GM23338 (cell line): ENCODE measurements at regions not wholly inside any gene's neighbourhood (a gene's known extent, or its start where the extent isn't known, plus 50 kb on each side); places are given as distances from the start of the nearest gene placed in this dataset.

ENCODE experiments used
- ATAC-seq: fragments of 200-7000 bp; cut with Tn5 transposase; 3 replicates; pipeline ENCODE4 v1.9.1; 2020
- DNase-seq: peaks from one replicate; pipeline ENCODE4 v3.0.0-alpha.2; 2015; ENCODE audit warnings: low spot score
- H2AFZ ChIP-seq: fragments of 200-600 bp; sonication (generic); 2 replicates; pipeline ENCODE4 v1.8.0; 2016; ENCODE audit warnings: antibody characterized with exemption, mild to moderate bottlenecking, moderate library complexity
- H3F3A ChIP-seq: fragments of 200-600 bp; sonication (generic); replicated peaks from 2 replicates; pipeline ENCODE4 v1.8.0; 2017; ENCODE audit warnings: antibody characterized with exemption, mixed run types, low read depth
- H3K27ac ChIP-seq: fragments of 200-600 bp; sonication (generic); 2 replicates; pipeline ENCODE4 v1.6.1; 2016; ENCODE audit warnings: low read depth
- H3K27me3 ChIP-seq: fragments of 200-600 bp; sonication (generic); 2 replicates; pipeline ENCODE4 v1.8.0; 2016; ENCODE audit warnings: mild to moderate bottlenecking, mixed run types, moderate library complexity; ENCODE audit not compliant: insufficient read depth
- H3K36me3 ChIP-seq: fragments of 200-600 bp; sonication (generic); 2 replicates; pipeline ENCODE4 v1.8.0; 2016; ENCODE audit warnings: mild to moderate bottlenecking; ENCODE audit not compliant: insufficient read depth
- H3K4me1 ChIP-seq: fragments of 200-600 bp; sonication (generic); 2 replicates; pipeline ENCODE4 v1.8.0; 2016; ENCODE audit warnings: mild to moderate bottlenecking, moderate library complexity; ENCODE audit not compliant: insufficient read depth
- H3K4me2 ChIP-seq: fragments of 200-600 bp; sonication (generic); 2 replicates; pipeline ENCODE4 v1.7.1; 2017; ENCODE audit warnings: mixed run types
- H3K4me3 ChIP-seq: fragments of 200-600 bp; sonication (generic); 2 replicates; pipeline ENCODE4 v1.6.1; 2016; ENCODE audit warnings: mixed run types
- H3K79me2 ChIP-seq: fragments of 200-600 bp; sonication (generic); replicated peaks from 2 replicates; pipeline ENCODE4 v1.8.0; 2017; ENCODE audit warnings: mild to moderate bottlenecking; ENCODE audit not compliant: insufficient read depth
- H3K9me2 ChIP-seq: fragments of 200-600 bp; sonication (generic); 2 replicates; pipeline ENCODE4 v1.8.0; 2017; ENCODE audit not compliant: insufficient read depth
- H4K20me1 ChIP-seq: fragments of 200-600 bp; sonication (generic); replicated peaks from 2 replicates; pipeline ENCODE4 v1.8.0; 2017; ENCODE audit warnings: mild to moderate bottlenecking; ENCODE audit not compliant: insufficient read depth
- H3K27ac Mint-ChIP-seq: 2 replicates; pipeline ENCODE4 v1.8.0; 2020; ENCODE audit warnings: inconsistent platforms, mild to moderate bottlenecking, moderate library complexity, mixed read lengths
- H3K27me3 Mint-ChIP-seq: 3 replicates; pipeline ENCODE4 v1.8.0; 2022; ENCODE audit warnings: low read depth, mild to moderate bottlenecking, moderate library complexity, mixed read lengths, inconsistent platforms; ENCODE audit not compliant: insufficient read depth, poor library complexity
- H3K36me3 Mint-ChIP-seq: 3 replicates; pipeline ENCODE4 v1.8.0; 2021; ENCODE audit warnings: low read depth, mild to moderate bottlenecking, inconsistent platforms, moderate library complexity, mixed read lengths
- H3K4me1 Mint-ChIP-seq: 3 replicates; pipeline ENCODE4 v1.8.0; 2020; ENCODE audit warnings: mild to moderate bottlenecking, inconsistent platforms, mixed read lengths
- H3K4me3 Mint-ChIP-seq: 3 replicates; pipeline ENCODE4 v1.8.0; 2021; ENCODE audit warnings: moderate library complexity, mild to moderate bottlenecking, inconsistent platforms, mixed read lengths
- H3K9me3 Mint-ChIP-seq: 3 replicates; pipeline ENCODE4 v1.8.0; 2020; ENCODE audit warnings: moderate library complexity, mild to moderate bottlenecking, inconsistent platforms, mixed read lengths
- CREB1 ChIP-seq: fragments of 250-450 bp; sonication (Bioruptor Pico); IDR thresholded peaks from 2 replicates; pipeline ENCODE4 v1.5.0; 2020; ENCODE audit warnings: low read depth, mild to moderate bottlenecking, moderate library complexity
- EZH2 ChIP-seq: fragments of 200-600 bp; sonication (generic); IDR thresholded peaks from one replicate; pipeline ENCODE4 v1.8.0; 2017; ENCODE audit warnings: antibody characterized with exemption, mild to moderate bottlenecking, low read depth; ENCODE audit not compliant: unreplicated experiment
- EZH2phosphoT487 ChIP-seq: fragments of 200-600 bp; sonication (generic); IDR thresholded peaks from one replicate; pipeline ENCODE4 v1.8.1; 2018; ENCODE audit warnings: antibody characterized with exemption; ENCODE audit not compliant: unreplicated experiment
- JUNB ChIP-seq: IDR thresholded peaks from one replicate; pipeline ENCODE4 v1.6.1; 2016; ENCODE audit warnings: antibody characterized with exemption; ENCODE audit not compliant: unreplicated experiment
- NANOG ChIP-seq: IDR thresholded peaks from 2 replicates; pipeline ENCODE4 v1.6.1; 2016; ENCODE audit warnings: antibody characterized with exemption, borderline replicate concordance
- POLR2AphosphoS5 ChIP-seq: IDR thresholded peaks from 2 replicates; pipeline ENCODE4 v1.6.1; 2016; ENCODE audit warnings: antibody characterized with exemption, low read depth
- STAT1 ChIP-seq: IDR thresholded peaks from one replicate; pipeline ENCODE4 v1.6.1; 2016; ENCODE audit warnings: antibody characterized with exemption; ENCODE audit not compliant: unreplicated experiment
- ZNF114 ChIP-seq: fragments of 250-450 bp; sonication (Bioruptor Pico); IDR thresholded peaks from 2 replicates; pipeline ENCODE4 v1.5.0; 2020; ENCODE audit warnings: mild to moderate bottlenecking, moderate library complexity
- ZNF331 ChIP-seq: fragments of 250-450 bp; sonication (Bioruptor Pico); IDR thresholded peaks from 2 replicates; pipeline ENCODE4 v1.5.0; 2020; ENCODE audit warnings: low read depth, mild to moderate bottlenecking, moderate library complexity
- TF ChIP-seq, protein P1 (sequence below): IDR thresholded peaks from one replicate; pipeline ENCODE4 v1.6.1; 2018; ENCODE audit warnings: antibody characterized with exemption; ENCODE audit not compliant: unreplicated experiment
- TF ChIP-seq, protein P2 (sequence below): IDR thresholded peaks from 2 replicates; pipeline ENCODE4 v1.6.1; 2016; ENCODE audit warnings: antibody characterized with exemption
- TF ChIP-seq, protein P3 (sequence below), 2 experiments: fragments of 200-600 bp in 1 of 2; sonication (generic) in 1 of 2; conservative IDR thresholded peaks; 2 replicates each; pipeline versions ENCODE4 v1.5.1 to v1.6.1; 2016 to 2017; ENCODE audit warnings: antibody characterized with exemption in 2 of 2, low read depth in 2 of 2, mild to moderate bottlenecking in 2 of 2, moderate library complexity in 1 of 2

DNA sequence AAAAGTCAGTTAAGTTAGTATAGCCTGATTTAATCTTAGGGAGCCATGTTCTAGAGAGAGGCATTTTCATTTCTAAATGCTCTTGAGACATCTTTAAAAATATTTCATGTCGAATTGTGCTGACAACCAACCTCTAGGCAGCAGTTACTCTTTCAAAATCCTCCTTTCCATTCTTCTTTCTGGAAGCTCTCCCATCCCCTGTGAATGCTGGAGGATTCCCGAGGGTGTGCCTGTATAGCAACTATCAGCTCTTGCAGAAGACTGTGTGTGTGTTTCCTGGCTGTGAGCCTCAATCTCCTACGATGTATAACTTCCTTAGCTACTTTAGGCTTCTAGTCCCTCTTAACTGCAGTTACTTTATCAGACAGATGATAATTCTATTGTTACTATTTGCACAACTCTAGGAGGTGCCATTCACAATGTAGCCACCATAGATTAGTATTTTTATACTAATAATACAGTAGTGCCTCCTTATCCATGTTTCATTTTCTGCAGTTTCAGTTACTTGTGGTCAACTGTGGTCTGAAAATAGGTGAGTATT lies 250.3 kb downstream of the EDEM1 start (continued):
- TF ChIP-seq JUNB (no peak), NANOG (no peak), EZH2phosphoT487 (no peak), ZNF331 (CRISPR knock-in tag) (no peak), STAT1 (no peak), CREB1 (CRISPR knock-in tag) (no peak), POLR2AphosphoS5 (no peak)
- TF ChIP-seq, protein P1, sequence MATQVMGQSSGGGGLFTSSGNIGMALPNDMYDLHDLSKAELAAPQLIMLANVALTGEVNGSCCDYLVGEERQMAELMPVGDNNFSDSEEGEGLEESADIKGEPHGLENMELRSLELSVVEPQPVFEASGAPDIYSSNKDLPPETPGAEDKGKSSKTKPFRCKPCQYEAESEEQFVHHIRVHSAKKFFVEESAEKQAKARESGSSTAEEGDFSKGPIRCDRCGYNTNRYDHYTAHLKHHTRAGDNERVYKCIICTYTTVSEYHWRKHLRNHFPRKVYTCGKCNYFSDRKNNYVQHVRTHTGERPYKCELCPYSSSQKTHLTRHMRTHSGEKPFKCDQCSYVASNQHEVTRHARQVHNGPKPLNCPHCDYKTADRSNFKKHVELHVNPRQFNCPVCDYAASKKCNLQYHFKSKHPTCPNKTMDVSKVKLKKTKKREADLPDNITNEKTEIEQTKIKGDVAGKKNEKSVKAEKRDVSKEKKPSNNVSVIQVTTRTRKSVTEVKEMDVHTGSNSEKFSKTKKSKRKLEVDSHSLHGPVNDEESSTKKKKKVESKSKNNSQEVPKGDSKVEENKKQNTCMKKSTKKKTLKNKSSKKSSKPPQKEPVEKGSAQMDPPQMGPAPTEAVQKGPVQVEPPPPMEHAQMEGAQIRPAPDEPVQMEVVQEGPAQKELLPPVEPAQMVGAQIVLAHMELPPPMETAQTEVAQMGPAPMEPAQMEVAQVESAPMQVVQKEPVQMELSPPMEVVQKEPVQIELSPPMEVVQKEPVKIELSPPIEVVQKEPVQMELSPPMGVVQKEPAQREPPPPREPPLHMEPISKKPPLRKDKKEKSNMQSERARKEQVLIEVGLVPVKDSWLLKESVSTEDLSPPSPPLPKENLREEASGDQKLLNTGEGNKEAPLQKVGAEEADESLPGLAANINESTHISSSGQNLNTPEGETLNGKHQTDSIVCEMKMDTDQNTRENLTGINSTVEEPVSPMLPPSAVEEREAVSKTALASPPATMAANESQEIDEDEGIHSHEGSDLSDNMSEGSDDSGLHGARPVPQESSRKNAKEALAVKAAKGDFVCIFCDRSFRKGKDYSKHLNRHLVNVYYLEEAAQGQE = no peak
- TF ChIP-seq, protein P2, sequence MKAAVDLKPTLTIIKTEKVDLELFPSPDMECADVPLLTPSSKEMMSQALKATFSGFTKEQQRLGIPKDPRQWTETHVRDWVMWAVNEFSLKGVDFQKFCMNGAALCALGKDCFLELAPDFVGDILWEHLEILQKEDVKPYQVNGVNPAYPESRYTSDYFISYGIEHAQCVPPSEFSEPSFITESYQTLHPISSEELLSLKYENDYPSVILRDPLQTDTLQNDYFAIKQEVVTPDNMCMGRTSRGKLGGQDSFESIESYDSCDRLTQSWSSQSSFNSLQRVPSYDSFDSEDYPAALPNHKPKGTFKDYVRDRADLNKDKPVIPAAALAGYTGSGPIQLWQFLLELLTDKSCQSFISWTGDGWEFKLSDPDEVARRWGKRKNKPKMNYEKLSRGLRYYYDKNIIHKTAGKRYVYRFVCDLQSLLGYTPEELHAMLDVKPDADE = no peak

DNA sequence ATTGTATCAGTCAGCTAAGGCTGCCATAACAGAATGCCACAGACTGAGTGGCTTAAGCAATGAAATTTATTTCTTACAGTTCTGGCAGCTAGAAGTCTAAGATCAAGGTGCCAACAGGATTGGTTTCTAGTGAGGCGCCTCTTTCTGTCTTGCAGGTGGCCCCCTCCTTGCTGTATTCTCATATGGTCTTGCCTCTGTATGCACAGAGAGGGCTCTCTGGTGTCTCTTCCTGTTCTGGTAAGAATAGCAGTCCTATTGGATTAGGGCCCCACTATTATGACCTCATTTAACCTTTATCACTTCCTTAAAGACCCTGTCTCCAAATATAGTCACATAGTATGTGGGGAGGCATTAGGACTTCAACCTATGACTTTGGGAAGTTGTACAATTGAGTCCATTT lies 253.9 kb downstream of the EDEM1 start:
- no peaks in the 10 kb centered on the region for H3K36me3 Mint-ChIP-seq
- no peak overlapping the region for H3K4me3 ChIP-seq
- no peaks in the 10 kb centered on the region for H3K9me2 ChIP-seq
- peaks cover 7% of the 10 kb centered on the region; the same call in 1 of the 2 replicates for H3K36me3 ChIP-seq
- no peaks in the 10 kb centered on the region for H3F3A ChIP-seq
- no peak overlapping the region for H3K27ac ChIP-seq
- ATAC-seq (no peak), DNase-seq (no peak)
- H4K20me1 ChIP-seq = no peaks in the 10 kb centered on the region
- TF ChIP-seq EZH2 (no peak), EZH2phosphoT487 (no peak), JUNB (no peak), ZNF114 (CRISPR knock-in tag) (no peak), ZNF331 (CRISPR knock-in tag) (no peak), STAT1 (no peak)
- TF ChIP-seq, protein P2 = no peak
- TF ChIP-seq, protein P1 = no peak
- TF ChIP-seq, protein P3, sequence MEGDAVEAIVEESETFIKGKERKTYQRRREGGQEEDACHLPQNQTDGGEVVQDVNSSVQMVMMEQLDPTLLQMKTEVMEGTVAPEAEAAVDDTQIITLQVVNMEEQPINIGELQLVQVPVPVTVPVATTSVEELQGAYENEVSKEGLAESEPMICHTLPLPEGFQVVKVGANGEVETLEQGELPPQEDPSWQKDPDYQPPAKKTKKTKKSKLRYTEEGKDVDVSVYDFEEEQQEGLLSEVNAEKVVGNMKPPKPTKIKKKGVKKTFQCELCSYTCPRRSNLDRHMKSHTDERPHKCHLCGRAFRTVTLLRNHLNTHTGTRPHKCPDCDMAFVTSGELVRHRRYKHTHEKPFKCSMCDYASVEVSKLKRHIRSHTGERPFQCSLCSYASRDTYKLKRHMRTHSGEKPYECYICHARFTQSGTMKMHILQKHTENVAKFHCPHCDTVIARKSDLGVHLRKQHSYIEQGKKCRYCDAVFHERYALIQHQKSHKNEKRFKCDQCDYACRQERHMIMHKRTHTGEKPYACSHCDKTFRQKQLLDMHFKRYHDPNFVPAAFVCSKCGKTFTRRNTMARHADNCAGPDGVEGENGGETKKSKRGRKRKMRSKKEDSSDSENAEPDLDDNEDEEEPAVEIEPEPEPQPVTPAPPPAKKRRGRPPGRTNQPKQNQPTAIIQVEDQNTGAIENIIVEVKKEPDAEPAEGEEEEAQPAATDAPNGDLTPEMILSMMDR (conservative IDR thresholded peaks at IDR 0.05; ENCODE audit: low read depth in 2 of 2) = no peak
- H3K27me3 ChIP-seq = no peaks in the 10 kb centered on the region
- H2AFZ ChIP-seq = no peak overlapping the region
- peaks cover 2% of the 10 kb centered on the region for H3K27me3 Mint-ChIP-seq
- peaks cover 63% of the 10 kb centered on the region for H3K9me3 Mint-ChIP-seq
- no peaks in the 10 kb centered on the region for H3K4me1 Mint-ChIP-seq
- H3K27ac Mint-ChIP-seq = no peak overlapping the region
- H3K79me2 ChIP-seq = no peaks in the 10 kb centered on the region
- H3K4me1 ChIP-seq = no peaks in the 10 kb centered on the region
- H3K4me3 Mint-ChIP-seq = no peak overlapping the region
- no peak overlapping the region for H3K4me2 ChIP-seq
